Left lobe of liver (tissue), 2 donors: ENCODE measurements at regions not wholly inside any gene's neighbourhood (a gene's known extent, or its start where the extent isn't known, plus 50 kb on each side); places are given as distances from the start of the nearest gene placed in this dataset.

Experiments
- ATAC-seq: fragments of 200-7000 bp; cut with Tn5 transposase; one replicate; pipeline ENCODE4 v1.9.1; 2020; ENCODE audit warnings: mild to moderate bottlenecking, moderate library complexity
- DNase-seq: peaks from one replicate; pipeline ENCODE4 v3.0.0-alpha.2; 2020; ENCODE audit warnings: low spot score
- donor health status: DM: no; HTN: no; CAD: no; lungs with moderate emphysema.
- donor health status: DM: no; HTN: yes; CAD: no.

- ATAC-seq (peak; percentile 84), DNase-seq (no peak)
These were observed 52.5 kb downstream of the EPRS1 start for GRCh38 chr1:219993554-219994433.

GRCh38 chr1:219991919-219992318, 54.4 kb downstream of the EPRS1 start:
- DNase-seq (no peak), ATAC-seq (no peak)

- DNase-seq (no peak), ATAC-seq (no peak)
These were observed 54.8 kb downstream of the EPRS1 start for GRCh38 chr1:219991511-219991810.

- no peak for DNase-seq
- peak; percentile 58 for ATAC-seq
These were observed 55.4 kb downstream of the EPRS1 start for GRCh38 chr1:219990782-219991510.

GRCh38 chr1:219989766-219990165, 56.5 kb downstream of the EPRS1 start:
- ATAC-seq (no peak), DNase-seq (no peak)

GRCh38 chr1:219988818-219989217, 57.5 kb downstream of the EPRS1 start:
- DNase-seq: no peak
- no peak for ATAC-seq

- no peak for DNase-seq
- no peak for ATAC-seq
These were observed 57.9 kb downstream of the EPRS1 start for GRCh38 chr1:219988387-219988786.

- DNase-seq (no peak), ATAC-seq (no peak)
These were observed 59.0 kb upstream of the SLC30A10 start for GRCh38 chr1:219987325-219987724.

- ATAC-seq (no peak), DNase-seq (no peak)
These were observed 56.8 kb upstream of the SLC30A10 start for GRCh38 chr1:219985169-219985568.
